ENCODE measurements at regions not wholly inside any gene's neighbourhood (a gene's known extent, or its start where the extent isn't known, plus 50 kb on each side); places are given as distances from the start of the nearest gene placed in this dataset.
A peak's percentile ranks its signal among the peaks of the same experiment; 100 is the strongest.

DNA sequence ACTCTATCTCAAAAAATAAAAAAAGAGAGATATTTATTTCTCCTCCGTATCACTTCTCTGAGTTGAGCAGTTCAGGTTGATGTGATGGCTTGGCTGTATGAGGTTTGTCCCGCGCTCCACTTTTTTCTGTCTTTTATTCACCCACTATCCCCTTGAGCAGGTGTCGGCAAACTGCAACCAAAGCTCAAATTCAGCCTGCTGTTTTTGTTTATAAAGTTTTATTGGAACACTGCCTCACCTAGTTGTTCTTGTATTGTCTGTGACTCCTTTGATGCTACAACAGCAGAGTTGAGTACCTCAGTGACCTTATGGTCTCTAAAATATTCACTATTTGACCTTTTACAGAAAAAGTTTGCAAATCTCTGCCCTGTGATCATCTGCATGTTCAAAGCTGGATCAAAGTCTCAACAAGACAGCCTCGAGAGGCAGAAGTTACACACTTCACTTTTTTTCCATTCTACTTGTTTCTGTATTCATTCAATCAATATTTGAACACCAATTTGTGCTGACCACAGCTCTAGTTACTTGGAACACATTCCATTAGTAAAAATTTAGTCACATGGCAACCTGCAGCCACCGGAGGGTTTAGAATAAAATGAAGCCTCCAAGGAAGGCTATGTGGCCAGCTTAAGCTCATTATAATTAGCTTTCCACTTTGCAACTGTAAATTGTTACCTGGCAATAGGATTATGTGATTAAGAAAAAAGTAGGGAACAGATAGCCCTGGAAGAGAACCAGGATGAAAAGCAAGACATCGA lies 945.8 kb downstream of the KCNJ2 start:
- Mint-ChIP-seq H3K27ac (ENCODE audit: low read depth, unreplicated experiment) (no peak overlapping the region), H3K9me3 (ENCODE audit: unreplicated experiment) (no peaks in the 10 kb centered on the region), H3K4me3 (ENCODE audit: unreplicated experiment) (no peak overlapping the region), H3K27me3 (ENCODE audit: insufficient read depth, unreplicated experiment) (no peaks in the 10 kb centered on the region), H3K36me3 (ENCODE audit: insufficient read depth, unreplicated experiment) (no peaks in the 10 kb centered on the region), H3K4me1 (ENCODE audit: insufficient read depth, unreplicated experiment) (peaks cover 15% of the 10 kb centered on the region)
- TF ChIP-seq, protein P1, sequence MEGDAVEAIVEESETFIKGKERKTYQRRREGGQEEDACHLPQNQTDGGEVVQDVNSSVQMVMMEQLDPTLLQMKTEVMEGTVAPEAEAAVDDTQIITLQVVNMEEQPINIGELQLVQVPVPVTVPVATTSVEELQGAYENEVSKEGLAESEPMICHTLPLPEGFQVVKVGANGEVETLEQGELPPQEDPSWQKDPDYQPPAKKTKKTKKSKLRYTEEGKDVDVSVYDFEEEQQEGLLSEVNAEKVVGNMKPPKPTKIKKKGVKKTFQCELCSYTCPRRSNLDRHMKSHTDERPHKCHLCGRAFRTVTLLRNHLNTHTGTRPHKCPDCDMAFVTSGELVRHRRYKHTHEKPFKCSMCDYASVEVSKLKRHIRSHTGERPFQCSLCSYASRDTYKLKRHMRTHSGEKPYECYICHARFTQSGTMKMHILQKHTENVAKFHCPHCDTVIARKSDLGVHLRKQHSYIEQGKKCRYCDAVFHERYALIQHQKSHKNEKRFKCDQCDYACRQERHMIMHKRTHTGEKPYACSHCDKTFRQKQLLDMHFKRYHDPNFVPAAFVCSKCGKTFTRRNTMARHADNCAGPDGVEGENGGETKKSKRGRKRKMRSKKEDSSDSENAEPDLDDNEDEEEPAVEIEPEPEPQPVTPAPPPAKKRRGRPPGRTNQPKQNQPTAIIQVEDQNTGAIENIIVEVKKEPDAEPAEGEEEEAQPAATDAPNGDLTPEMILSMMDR (IDR thresholded peaks at IDR 0.05; ENCODE audit: unreplicated experiment): no peak
- no peak for DNase-seq (ENCODE audit: unreplicated experiment)
- no TSS peak for BruUV-seq (replicated peaks)
- intact Hi-C loops (cut with micrococcal nuclease): loop anchor here (5.0 to 10.0 kb wide), 2 partner anchors 220 to 357 kb away; no protein-coding TSS in a partner anchor
- POLR2A ChIA-PET: interaction anchor here (0.7 to 0.8 kb wide), 2 partner anchors 415 to 810 kb away, joined by 4 to 5 read pairs; no protein-coding TSS in a partner anchor
- CTCF ChIA-PET: interaction anchor here (0.9 to 1.4 kb wide), 2 partner anchors 351 to 1425 kb away, joined by 3 to 4 read pairs; no protein-coding TSS in a partner anchor

DNA sequence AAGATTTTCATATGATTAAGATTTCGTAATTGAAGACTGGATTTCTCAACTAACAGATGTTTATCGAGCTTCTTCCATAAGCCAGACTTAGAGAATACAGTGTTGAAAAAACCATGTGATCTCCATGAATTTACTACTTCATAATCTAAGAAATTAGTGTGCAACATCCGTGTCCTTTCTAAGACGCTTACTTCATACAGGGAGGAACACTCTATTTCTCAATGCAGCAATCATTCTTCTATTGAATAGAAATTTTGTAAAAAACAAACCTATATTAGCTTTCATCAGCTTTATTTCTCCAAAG lies 946.3 kb downstream of the KCNJ2 start:
- Mint-ChIP-seq H3K27ac (ENCODE audit: low read depth, unreplicated experiment) (no peak overlapping the region), H3K9me3 (ENCODE audit: unreplicated experiment) (no peaks in the 10 kb centered on the region), H3K4me1 (ENCODE audit: insufficient read depth, unreplicated experiment) (peaks cover 10% of the 10 kb centered on the region), H3K36me3 (ENCODE audit: insufficient read depth, unreplicated experiment) (no peaks in the 10 kb centered on the region), H3K4me3 (ENCODE audit: unreplicated experiment) (no peak overlapping the region), H3K27me3 (ENCODE audit: insufficient read depth, unreplicated experiment) (no peaks in the 10 kb centered on the region)
- peak; percentile 6 for DNase-seq (ENCODE audit: unreplicated experiment)
- BruUV-seq (replicated peaks): no TSS peak
- CTCF ChIA-PET: interaction anchor here (0.9 to 1.4 kb wide), 2 partner anchors 351 to 1424 kb away, joined by 3 to 4 read pairs; no protein-coding TSS in a partner anchor
- POLR2A ChIA-PET: interaction anchor here (0.8 kb wide), 1 partner anchor 415 kb away, joined by 4 read pairs; no protein-coding TSS in a partner anchor
- TF ChIP-seq, protein P1 (IDR thresholded peaks at IDR 0.05; ENCODE audit: unreplicated experiment): no peak
- intact Hi-C loops (cut with micrococcal nuclease): loop anchor here (5.0 to 10.0 kb wide), 2 partner anchors 219 to 357 kb away; no protein-coding TSS in a partner anchor

DNA sequence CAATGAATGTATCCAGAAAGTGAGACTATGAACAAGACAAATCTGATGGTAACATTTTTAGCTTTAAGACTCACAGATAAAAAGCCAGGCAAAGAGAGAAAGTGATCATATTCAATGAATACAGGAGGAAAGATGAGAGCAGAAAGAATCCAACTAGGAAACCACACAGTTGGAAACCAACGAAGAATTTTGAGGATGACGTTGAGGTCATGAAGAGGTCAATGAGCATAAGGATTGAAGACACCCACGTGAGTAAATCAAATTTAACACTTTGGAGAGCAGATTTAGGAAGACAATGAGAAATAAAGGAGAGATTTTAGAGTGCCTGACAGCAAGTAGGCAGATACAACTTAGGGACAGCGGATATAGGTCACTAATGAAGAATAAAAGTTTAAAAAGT lies 948.1 kb downstream of the KCNJ2 start:
- no peak for DNase-seq (ENCODE audit: unreplicated experiment)
- CTCF ChIA-PET: interaction anchor here (0.6 to 1.7 kb wide), 4 partner anchors 344 to 1250 kb away, joined by 3 to 9 read pairs (median 4); no protein-coding TSS in a partner anchor
- intact Hi-C loops (cut with micrococcal nuclease): loop anchor here (5.0 to 10.0 kb wide), 2 partner anchors 217 to 355 kb away; no protein-coding TSS in a partner anchor

DNA sequence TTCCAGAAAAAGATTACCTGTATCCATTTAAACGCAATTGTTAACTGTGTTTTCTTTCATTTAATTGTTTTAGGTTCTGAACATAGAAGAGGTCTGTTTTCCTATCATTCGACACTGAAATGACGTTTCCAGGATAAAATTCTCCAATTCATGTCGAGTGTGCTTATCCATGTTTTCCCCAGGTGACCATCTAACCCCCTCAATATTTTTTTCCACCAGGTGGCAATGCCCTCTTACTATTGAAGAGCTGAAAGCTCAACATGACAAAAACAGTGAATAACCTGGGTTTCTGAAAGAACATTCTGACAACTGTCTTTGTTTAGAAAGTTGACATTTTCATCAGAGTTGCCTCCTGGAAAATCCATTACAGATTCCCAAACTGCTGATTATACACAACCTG lies 948.7 kb downstream of the KCNJ2 start:
- intact Hi-C loops (cut with micrococcal nuclease): loop anchor here (1.0 to 10.0 kb wide), 4 partner anchors 217 to 1422 kb away; partner anchors contain the start of gene SOX9
- Mint-ChIP-seq H3K36me3 (ENCODE audit: insufficient read depth, unreplicated experiment) (no peaks in the 10 kb centered on the region), H3K27ac (ENCODE audit: low read depth, unreplicated experiment) (peak overlapping the region; percentile 5), H3K27me3 (ENCODE audit: insufficient read depth, unreplicated experiment) (no peaks in the 10 kb centered on the region), H3K4me1 (ENCODE audit: insufficient read depth, unreplicated experiment) (peaks cover 9% of the 10 kb centered on the region), H3K9me3 (ENCODE audit: unreplicated experiment) (no peaks in the 10 kb centered on the region), H3K4me3 (ENCODE audit: unreplicated experiment) (no peak overlapping the region)
- POLR2A ChIA-PET: interaction anchor here (0.6 kb wide), 1 partner anchor 783 kb away, joined by 5 read pairs; no protein-coding TSS in a partner anchor
- peak; percentile 57 for DNase-seq (ENCODE audit: unreplicated experiment)
- BruUV-seq (replicated peaks): no TSS peak
- TF ChIP-seq, protein P1 (IDR thresholded peaks at IDR 0.05; ENCODE audit: unreplicated experiment): peak; percentile 49
- CTCF ChIA-PET: interaction anchor here (0.6 to 0.8 kb wide), 4 partner anchors 262 to 1250 kb away, joined by 3 to 4 read pairs (median 3); no protein-coding TSS in a partner anchor

More for the DNA sequence above, 948.1 kb downstream of the KCNJ2 start:
- no peak overlapping the region for H3K27ac Mint-ChIP-seq (ENCODE audit: low read depth, unreplicated experiment)
- H3K36me3 Mint-ChIP-seq (ENCODE audit: insufficient read depth, unreplicated experiment): no peaks in the 10 kb centered on the region
- H3K9me3 Mint-ChIP-seq (ENCODE audit: unreplicated experiment): no peaks in the 10 kb centered on the region
- H3K27me3 Mint-ChIP-seq (ENCODE audit: insufficient read depth, unreplicated experiment): no peaks in the 10 kb centered on the region
- peaks cover 9% of the 10 kb centered on the region for H3K4me1 Mint-ChIP-seq (ENCODE audit: insufficient read depth, unreplicated experiment)
- no peak overlapping the region for H3K4me3 Mint-ChIP-seq (ENCODE audit: unreplicated experiment)
- POLR2A ChIA-PET: interaction anchor here (0.7 kb wide), 1 partner anchor 10 kb away, joined by 4 read pairs; no protein-coding TSS in a partner anchor
- BruUV-seq (replicated peaks): no TSS peak
- TF ChIP-seq, protein P1 (IDR thresholded peaks at IDR 0.05; ENCODE audit: unreplicated experiment): no peak

All from MCF 10A (cell line).